T-helper 2 cell treated with Interferon-gamma antibody and Interleukin-4, amounts not matched to agents 5 μg/mL and 100 μg/mL, for 36 hours (primary cell): ENCODE measurements at regions not wholly inside any gene's neighbourhood (a gene's known extent, or its start where the extent isn't known, plus 50 kb on each side); places are given as distances from the start of the nearest gene placed in this dataset.

Experiments used
- DNase-seq: peaks from one replicate; pipeline ENCODE4 v3.0.0; 2021; ENCODE audit warnings: low spot score
- H3K27ac Mint-ChIP-seq: one replicate; pipeline ENCODE4 v1.8.0; 2021; ENCODE audit warnings: mild to moderate bottlenecking, mixed read lengths
- H3K27me3 Mint-ChIP-seq: one replicate; pipeline ENCODE4 v1.8.0; 2021; ENCODE audit warnings: low read depth, mixed read lengths
- H3K36me3 Mint-ChIP-seq: one replicate; pipeline ENCODE4 v1.8.0; 2021; ENCODE audit warnings: low read depth, mixed read lengths
- H3K4me1 Mint-ChIP-seq: one replicate; pipeline ENCODE4 v1.8.0; 2021; ENCODE audit warnings: low read depth, mixed read lengths
- H3K4me3 Mint-ChIP-seq: one replicate; pipeline ENCODE4 v1.8.0; 2022; ENCODE audit warnings: mild to moderate bottlenecking, moderate library complexity, mixed read lengths
- H3K9me3 Mint-ChIP-seq: one replicate; pipeline ENCODE4 v1.8.0; 2021; ENCODE audit warnings: mixed read lengths

- H3K4me1 Mint-ChIP-seq = no peaks in the 10 kb centered on the region
- H3K36me3 Mint-ChIP-seq = no peaks in the 10 kb centered on the region
- no peak overlapping the region for H3K4me3 Mint-ChIP-seq
- H3K9me3 Mint-ChIP-seq = peaks cover 7% of the 10 kb centered on the region
- H3K27ac Mint-ChIP-seq = no peak overlapping the region
- H3K27me3 Mint-ChIP-seq = no peaks in the 10 kb centered on the region
- DNase-seq = no peak
These were observed 601.0 kb downstream of the TUSC7 start for GRCh38 chr3:117310536-117310935.

- no peaks in the 10 kb centered on the region for H3K27me3 Mint-ChIP-seq
- H3K4me3 Mint-ChIP-seq = no peak overlapping the region
- H3K9me3 Mint-ChIP-seq = peaks cover 2% of the 10 kb centered on the region
- H3K27ac Mint-ChIP-seq = no peak overlapping the region
- DNase-seq = no peak
- H3K36me3 Mint-ChIP-seq = no peaks in the 10 kb centered on the region
- no peaks in the 10 kb centered on the region for H3K4me1 Mint-ChIP-seq
These were observed 605.0 kb downstream of the TUSC7 start for GRCh38 chr3:117314441-117315150.

DNA sequence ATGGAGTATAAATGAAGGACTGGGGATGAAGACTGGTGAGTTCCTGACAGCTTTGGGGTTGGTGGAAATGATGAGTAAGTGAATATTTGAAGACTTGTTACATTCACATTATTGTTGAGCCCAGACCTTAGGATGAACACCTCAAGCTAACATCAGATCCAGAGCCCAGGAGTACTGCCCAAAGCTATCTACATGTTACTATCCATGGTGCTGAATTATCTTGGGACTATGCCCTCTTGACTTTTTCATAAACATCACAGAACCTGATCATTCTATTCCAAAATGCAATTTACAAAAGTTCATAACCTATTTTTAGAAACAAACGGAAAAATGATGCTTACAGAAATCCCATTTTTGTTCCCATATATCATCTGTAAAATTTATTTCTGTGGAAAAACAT is 613.3 kb downstream of the TUSC7 start:
- no peak for DNase-seq
- Mint-ChIP-seq H3K9me3 (peaks cover 15% of the 10 kb centered on the region), H3K4me3 (no peak overlapping the region)

DNA sequence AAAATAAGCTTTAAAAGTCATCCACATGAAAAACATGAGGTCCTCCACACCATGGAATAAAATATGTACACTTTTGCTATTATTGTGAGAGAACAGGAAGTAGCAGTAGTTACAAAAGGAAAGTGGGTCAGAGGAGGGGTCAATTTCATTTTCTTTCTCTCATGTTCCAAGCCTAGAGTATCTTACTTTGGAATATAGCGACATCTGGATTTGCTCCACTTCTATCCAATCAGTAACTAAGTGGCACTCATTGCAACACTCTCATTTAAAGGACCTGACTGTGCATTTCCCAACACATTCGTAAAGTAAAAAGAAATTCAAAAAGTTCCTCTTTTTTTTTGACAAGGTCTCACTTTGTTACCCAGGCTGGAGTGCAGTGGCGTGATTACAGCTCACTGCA is 637.3 kb downstream of the TUSC7 start:
- no peaks in the 10 kb centered on the region for H3K27me3 Mint-ChIP-seq
- no peaks in the 10 kb centered on the region for H3K4me1 Mint-ChIP-seq
- DNase-seq = no peak
- no peak overlapping the region for H3K4me3 Mint-ChIP-seq
- H3K36me3 Mint-ChIP-seq = no peaks in the 10 kb centered on the region
- peaks cover 21% of the 10 kb centered on the region for H3K9me3 Mint-ChIP-seq
- H3K27ac Mint-ChIP-seq = no peak overlapping the region

More for the DNA sequence above, 613.3 kb downstream of the TUSC7 start:
- Mint-ChIP-seq H3K4me1 (no peaks in the 10 kb centered on the region), H3K27me3 (no peaks in the 10 kb centered on the region), H3K36me3 (no peaks in the 10 kb centered on the region), H3K27ac (no peak overlapping the region)

DNA sequence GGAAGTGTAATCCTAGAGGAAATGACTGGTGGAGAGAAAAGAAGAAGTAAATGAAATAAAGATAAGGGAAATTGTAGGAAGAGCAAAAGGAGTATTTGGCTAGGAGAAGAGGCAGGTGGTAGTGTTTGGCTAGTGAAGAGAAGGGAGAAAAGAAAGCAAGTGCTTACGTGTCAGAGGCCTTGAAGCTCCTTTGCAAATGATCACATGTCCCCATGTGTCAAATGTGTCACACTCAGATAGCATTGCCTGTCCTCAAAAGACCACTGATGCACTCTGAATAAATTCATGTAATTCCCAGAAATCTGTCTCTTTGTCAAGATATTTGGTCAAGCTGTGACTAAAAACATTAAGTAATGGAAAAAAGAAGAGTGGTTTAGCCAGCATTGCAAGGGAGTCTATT is 639.3 kb downstream of the TUSC7 start:
- H3K27ac Mint-ChIP-seq = no peak overlapping the region

GRCh38 chr3:117349566-117349965 is 640.0 kb downstream of the TUSC7 start:
- Mint-ChIP-seq H3K9me3 (peaks cover 13% of the 10 kb centered on the region), H3K27ac (no peak overlapping the region), H3K4me1 (no peaks in the 10 kb centered on the region), H3K4me3 (no peak overlapping the region), H3K36me3 (no peaks in the 10 kb centered on the region), H3K27me3 (no peaks in the 10 kb centered on the region)
- DNase-seq = no peak

More for the DNA sequence above, 639.3 kb downstream of the TUSC7 start:
- Mint-ChIP-seq H3K4me3 (no peak overlapping the region), H3K27me3 (no peaks in the 10 kb centered on the region), H3K36me3 (no peaks in the 10 kb centered on the region), H3K9me3 (peaks cover 13% of the 10 kb centered on the region), H3K4me1 (no peaks in the 10 kb centered on the region)
- DNase-seq = no peak

- no peak for DNase-seq
- H3K27ac Mint-ChIP-seq = no peak overlapping the region
- H3K36me3 Mint-ChIP-seq = no peaks in the 10 kb centered on the region
- no peaks in the 10 kb centered on the region for H3K4me1 Mint-ChIP-seq
- no peak overlapping the region for H3K4me3 Mint-ChIP-seq
- H3K27me3 Mint-ChIP-seq = no peaks in the 10 kb centered on the region
- H3K9me3 Mint-ChIP-seq = peaks cover 13% of the 10 kb centered on the region
These were observed 640.8 kb downstream of the TUSC7 start for GRCh38 chr3:117350371-117350770.

- H3K36me3 Mint-ChIP-seq = no peaks in the 10 kb centered on the region
- H3K4me3 Mint-ChIP-seq = no peak overlapping the region
- H3K27me3 Mint-ChIP-seq = no peaks in the 10 kb centered on the region
- H3K9me3 Mint-ChIP-seq = peaks cover 10% of the 10 kb centered on the region
- no peaks in the 10 kb centered on the region for H3K4me1 Mint-ChIP-seq
- no peak overlapping the region for H3K27ac Mint-ChIP-seq
- no peak for DNase-seq
These were observed 646.0 kb downstream of the TUSC7 start for GRCh38 chr3:117355566-117355965.

GRCh38 chr3:117356091-117356705 is 646.6 kb downstream of the TUSC7 start:
- no peak for DNase-seq
- Mint-ChIP-seq H3K27me3 (no peaks in the 10 kb centered on the region), H3K4me3 (no peak overlapping the region), H3K4me1 (no peaks in the 10 kb centered on the region), H3K36me3 (no peaks in the 10 kb centered on the region), H3K27ac (no peak overlapping the region), H3K9me3 (peaks cover 10% of the 10 kb centered on the region)

DNA sequence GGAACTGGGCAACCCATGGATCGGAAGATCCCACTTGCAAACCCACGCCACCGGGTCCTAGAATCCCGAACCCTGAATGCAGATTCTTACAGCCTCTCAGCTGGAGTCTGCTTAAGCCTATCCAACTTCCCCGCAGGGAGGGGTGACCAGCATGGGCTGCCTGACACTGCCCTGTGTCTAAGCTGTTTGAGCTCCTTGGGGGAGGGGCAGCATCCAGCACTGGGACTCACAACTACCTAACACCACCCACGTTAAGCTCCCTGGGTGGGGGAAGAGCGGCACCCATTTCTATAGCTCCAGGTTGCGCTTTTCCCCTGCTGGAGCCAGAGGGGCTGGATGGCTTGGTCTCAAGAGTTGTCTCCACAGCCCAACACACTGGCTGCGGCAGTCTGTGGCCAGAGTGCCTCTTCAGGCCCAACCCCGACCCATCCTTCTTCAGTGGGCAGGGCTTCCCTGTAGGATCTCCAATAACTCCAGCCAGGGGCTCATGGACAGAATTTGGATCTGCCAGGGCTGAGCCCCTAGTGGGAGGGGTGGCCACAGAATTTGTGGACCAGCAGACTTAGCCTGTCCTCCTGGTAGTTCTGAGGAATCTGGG is 649.2 kb downstream of the TUSC7 start:
- no peaks in the 10 kb centered on the region for H3K36me3 Mint-ChIP-seq
- H3K4me1 Mint-ChIP-seq = no peaks in the 10 kb centered on the region
- no peaks in the 10 kb centered on the region for H3K27me3 Mint-ChIP-seq
- H3K4me3 Mint-ChIP-seq = no peak overlapping the region
- DNase-seq = no peak
- peaks cover 10% of the 10 kb centered on the region for H3K9me3 Mint-ChIP-seq
- no peak overlapping the region for H3K27ac Mint-ChIP-seq

DNA sequence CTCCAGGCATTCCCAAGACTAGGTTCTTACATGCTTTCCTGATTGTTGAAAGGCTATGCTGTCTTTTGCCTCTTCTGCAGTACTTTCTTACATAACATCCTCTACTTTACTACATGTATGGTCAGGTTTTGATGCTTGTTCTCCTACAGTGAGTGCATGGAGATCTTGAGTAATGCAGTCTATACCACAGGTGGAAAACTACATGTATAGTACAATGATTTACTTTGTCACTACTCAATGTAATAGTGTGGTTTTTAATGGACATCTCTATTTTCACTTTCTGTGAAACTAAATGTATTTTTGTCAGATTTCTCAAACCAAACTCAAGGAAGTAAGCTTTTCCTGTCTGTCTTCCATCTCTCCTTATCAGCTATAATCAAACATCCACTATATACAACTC is 657.0 kb downstream of the TUSC7 start:
- Mint-ChIP-seq H3K27me3 (no peaks in the 10 kb centered on the region), H3K9me3 (peaks cover 7% of the 10 kb centered on the region), H3K4me3 (no peak overlapping the region), H3K36me3 (no peaks in the 10 kb centered on the region), H3K27ac (no peak overlapping the region), H3K4me1 (no peaks in the 10 kb centered on the region)
- no peak for DNase-seq

GRCh38 chr3:117367861-117368260 is 658.3 kb downstream of the TUSC7 start:
- no peak for DNase-seq
- no peaks in the 10 kb centered on the region for H3K4me1 Mint-ChIP-seq
- no peaks in the 10 kb centered on the region for H3K27me3 Mint-ChIP-seq
- H3K4me3 Mint-ChIP-seq = no peak overlapping the region
- H3K27ac Mint-ChIP-seq = no peak overlapping the region
- no peaks in the 10 kb centered on the region for H3K36me3 Mint-ChIP-seq
- peaks cover 7% of the 10 kb centered on the region for H3K9me3 Mint-ChIP-seq

DNA sequence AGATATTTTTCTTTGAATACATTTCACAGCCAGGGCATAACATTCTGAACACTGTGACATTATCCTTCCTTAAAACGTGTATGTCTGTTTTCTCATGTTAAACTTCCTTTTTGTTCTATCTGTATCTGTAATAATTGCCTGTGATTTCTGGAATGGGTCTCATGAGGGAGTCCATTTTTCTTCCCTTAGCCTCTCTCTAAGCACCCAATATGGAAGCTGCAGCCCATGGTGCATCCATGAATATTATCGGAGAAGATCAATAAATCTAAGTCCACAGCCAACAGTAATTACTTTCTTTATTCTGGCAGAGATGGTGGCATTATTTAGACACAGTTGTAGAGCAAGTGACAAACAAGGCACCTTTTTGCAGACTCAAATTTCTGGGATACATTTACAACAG is 671.1 kb downstream of the TUSC7 start:
- Mint-ChIP-seq H3K27me3 (no peaks in the 10 kb centered on the region), H3K9me3 (peaks cover 5% of the 10 kb centered on the region), H3K4me3 (no peak overlapping the region), H3K36me3 (no peaks in the 10 kb centered on the region), H3K4me1 (no peaks in the 10 kb centered on the region), H3K27ac (no peak overlapping the region)
- DNase-seq = no peak

DNA sequence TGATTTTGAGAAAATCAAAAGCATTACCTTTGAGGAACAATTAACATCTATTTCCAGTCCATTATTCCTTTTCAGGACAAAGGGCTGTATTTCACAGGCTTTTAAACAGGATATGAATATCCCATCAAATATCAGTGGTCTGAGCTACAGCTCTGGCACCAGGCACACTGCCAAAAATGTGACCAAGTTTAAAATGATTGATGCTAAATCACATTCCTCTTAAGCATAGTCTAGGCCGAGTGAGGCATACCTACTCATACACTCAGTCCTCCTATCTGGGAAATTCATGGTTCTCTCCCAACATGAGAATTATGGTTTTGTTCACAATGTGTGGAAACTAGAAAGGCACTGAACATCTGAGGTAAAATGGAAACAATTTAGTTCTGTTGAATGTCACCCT is 683.5 kb downstream of the TUSC7 start:
- H3K27me3 Mint-ChIP-seq = no peaks in the 10 kb centered on the region
- no peaks in the 10 kb centered on the region for H3K4me1 Mint-ChIP-seq
- H3K9me3 Mint-ChIP-seq = no peaks in the 10 kb centered on the region
- no peak overlapping the region for H3K4me3 Mint-ChIP-seq
- H3K27ac Mint-ChIP-seq = no peak overlapping the region
- DNase-seq = no peak
- H3K36me3 Mint-ChIP-seq = no peaks in the 10 kb centered on the region
